CD14-positive monocyte (primary cell): ENCODE measurements at regions not wholly inside any gene's neighbourhood (a gene's known extent, or its start where the extent isn't known, plus 50 kb on each side); places are given as distances from the start of the nearest gene placed in this dataset.

Experiments
- DNase-seq, 3 donors: peaks; one replicate each; pipeline ENCODE4 v3.0.0-alpha.2; 2011 to 2022
- H2AFZ ChIP-seq: 2 replicates; pipeline ENCODE4 v1.6.0; 2012; ENCODE audit warnings: mild to moderate bottlenecking, low read depth, low read length, inconsistent platforms; ENCODE audit not compliant: insufficient read depth, poor library complexity, severe bottlenecking
- H3K27ac ChIP-seq, 2 donors: 1 replicate in 1 of 2; 2 replicates in 1 of 2; pipeline ENCODE4 v1.5.1; 2012 to 2013; ENCODE audit warnings: low read length in 2 of 2, control low read depth in 1 of 2, inconsistent platforms in 1 of 2, low read depth in 1 of 2, mild to moderate bottlenecking in 1 of 2
- H3K27me3 ChIP-seq, 2 donors: one replicate each; pipeline versions ENCODE4 v1.6.0 to v1.6.1; 2011 to 2013; ENCODE audit warnings: low read length in 2 of 2; ENCODE audit not compliant: control insufficient read depth in 2 of 2, insufficient read depth in 2 of 2
- H3K36me3 ChIP-seq, 2 donors: replicated peaks in 1 of 2; 1 replicate in 1 of 2; 2 replicates in 1 of 2; pipeline versions ENCODE4 v1.5.1 to v1.6.1; 2012 to 2013; ENCODE audit warnings: low read length in 2 of 2, control low read depth in 1 of 2, inconsistent platforms in 1 of 2, mild to moderate bottlenecking in 1 of 2; ENCODE audit not compliant: insufficient read depth in 2 of 2, control insufficient read depth in 1 of 2
- H3K4me1 ChIP-seq, 2 donors: 1 replicate in 1 of 2; 2 replicates in 1 of 2; pipeline versions ENCODE4 v1.5.1 to v1.6.1; 2012 to 2013; ENCODE audit warnings: low read length in 2 of 2, control low read depth in 1 of 2, inconsistent platforms in 1 of 2, mild to moderate bottlenecking in 1 of 2, moderate library complexity in 1 of 2; ENCODE audit not compliant: insufficient read depth in 2 of 2, control insufficient read depth in 1 of 2
- H3K4me2 ChIP-seq: replicated peaks from 2 replicates; pipeline ENCODE3; 2012; ENCODE audit warnings: low read length, moderate library complexity, mild to moderate bottlenecking; ENCODE audit not compliant: poor library complexity, severe bottlenecking; ENCODE audit errors: extremely low read depth
- H3K4me3 ChIP-seq, 3 experiments: fragments of 200-600 bp in 1 of 3; sonication (generic) in 1 of 3; replicated peaks in 1 of 3; 1 replicate in 2 of 3; 2 replicates in 1 of 3; pipeline ENCODE4 v1.5.1; 2011 to 2013; ENCODE audit warnings: low read length in 3 of 3, mild to moderate bottlenecking in 3 of 3, control low read depth in 2 of 3, low read depth in 2 of 3, inconsistent platforms in 1 of 3, moderate library complexity in 1 of 3
- H3K79me2 ChIP-seq: 2 replicates; pipeline ENCODE4 v1.6.0; 2012; ENCODE audit warnings: mild to moderate bottlenecking, control low read depth, inconsistent platforms, low read length, moderate library complexity; ENCODE audit not compliant: insufficient read depth
- H3K9ac ChIP-seq: 2 replicates; pipeline ENCODE4 v1.6.0; 2017; ENCODE audit warnings: low read length, mild to moderate bottlenecking; ENCODE audit not compliant: insufficient read depth, poor library complexity, severe bottlenecking
- H3K9me3 ChIP-seq, 2 donors: replicated peaks in 1 of 2; 1 replicate in 1 of 2; 2 replicates in 1 of 2; pipeline versions ENCODE4 v1.5.1 to v1.6.1; 2012 to 2013; ENCODE audit warnings: low read length in 2 of 2, control low read depth in 1 of 2; ENCODE audit not compliant: control insufficient read depth in 1 of 2, insufficient read depth in 1 of 2
- H4K20me1 ChIP-seq: 2 replicates; pipeline ENCODE4 v1.6.0; 2012; ENCODE audit warnings: mild to moderate bottlenecking, low read length, control low read depth, moderate library complexity; ENCODE audit not compliant: insufficient read depth
- H3K27ac Mint-ChIP-seq, 7 donors: one replicate each; pipeline ENCODE4 v1.8.0; 2020; ENCODE audit warnings: mild to moderate bottlenecking in 7 of 7, mixed read lengths in 7 of 7, moderate library complexity in 6 of 7, inconsistent platforms in 2 of 7
- H3K27me3 Mint-ChIP-seq, 3 donors: one replicate each; pipeline ENCODE4 v1.8.0; 2021 to 2022; ENCODE audit warnings: low read depth in 3 of 3, mild to moderate bottlenecking in 3 of 3, mixed read lengths in 3 of 3, moderate library complexity in 3 of 3, inconsistent platforms in 1 of 3
- H3K36me3 Mint-ChIP-seq, 2 donors: one replicate each; pipeline ENCODE4 v1.8.0; 2020; ENCODE audit warnings: mixed read lengths in 2 of 2, inconsistent platforms in 1 of 2, mild to moderate bottlenecking in 1 of 2
- H3K4me1 Mint-ChIP-seq: one replicate; pipeline ENCODE4 v1.8.0; 2020; ENCODE audit warnings: mild to moderate bottlenecking, mixed read lengths
- H3K4me3 Mint-ChIP-seq, 2 donors: one replicate each; pipeline ENCODE4 v1.8.0; 2020; ENCODE audit warnings: mild to moderate bottlenecking in 2 of 2, mixed read lengths in 2 of 2, moderate library complexity in 1 of 2
- H3K9me3 Mint-ChIP-seq, 7 donors: one replicate each; pipeline ENCODE4 v1.8.0; 2020 to 2022; ENCODE audit warnings: mixed read lengths in 7 of 7, mild to moderate bottlenecking in 6 of 7, moderate library complexity in 6 of 7, inconsistent platforms in 2 of 7
- CTCF ChIP-seq: fragments of 200-600 bp; IDR thresholded peaks from one replicate; pipeline ENCODE4 v1.8.0; 2022; ENCODE audit warnings: antibody characterized with exemption, mild to moderate bottlenecking
- WGBS: methylation state at CpG from one replicate; pipeline ENCODE4 v1.1.5; 2013; ENCODE audit warnings: missing lambda C conversion rate; ENCODE audit not compliant: insufficient coverage; 5-methylcytosine and 5-hydroxymethylcytosine counted together
- intact Hi-C, 2 donors: fragments of 100-400 bp; cut with micrococcal nuclease; formaldehyde crosslinking; loops; one replicate each; pipeline versions ENCODE4 v1.15.0 to v1.15.1; 2023

GRCh38 chr12:92506460-92506859, 196.3 kb upstream of the PLEKHG7 start:
- H3K4me1 Mint-ChIP-seq, result peaks cover 59% of the 10 kb centered on the region
- 100% methylated on average over 1 of the region's 2 CpGs for WGBS

More at GRCh38 chr12:92506460-92506859, 196.3 kb upstream of the PLEKHG7 start:
- no peaks in the 10 kb centered on the region for H3K79me2 ChIP-seq
- no peaks in the 10 kb centered on the region for H3K9me3 ChIP-seq
- H3K36me3 ChIP-seq, result no peaks in the 10 kb centered on the region
- H3K27me3 ChIP-seq, result no peaks in the 10 kb centered on the region
- no peak for TF ChIP-seq CTCF
- Mint-ChIP-seq H3K27me3 (peaks cover 0 to 3% (median 0%) of the 10 kb centered on the region in 3 donors), H3K9me3 (peaks cover 0 to 3% (median 0%) of the 10 kb centered on the region in 7 donors), H3K4me3 (no peak overlapping the region), H3K36me3 (peaks cover 0 to 2% of the 10 kb centered on the region in 2 donors), H3K27ac (peak overlapping the region; percentile 98 to 100 (median 99))
- H3K27ac ChIP-seq, result peak overlapping the region in 1 of 2 donors; percentile 99
- no peak overlapping the region for H3K9ac ChIP-seq
- no peaks in the 10 kb centered on the region for H4K20me1 ChIP-seq
- no peak overlapping the region for H3K4me3 ChIP-seq
- H2AFZ ChIP-seq, result no peak overlapping the region
- intact Hi-C loops, result loop anchor here (5.0 to 10.0 kb wide), 5 partner anchors 72 to 1338 kb away; partner anchors contain the start of gene BTG1 (in 1 of the 2)
- peak overlapping the region; percentile 59 for H3K4me2 ChIP-seq
- DNase-seq, result no peak
- H3K4me1 ChIP-seq, result peaks cover 51 to 60% of the 10 kb centered on the region in 2 donors
